B cell (primary cell): ENCODE measurements at regions not wholly inside any gene's neighbourhood (a gene's known extent, or its start where the extent isn't known, plus 50 kb on each side); places are given as distances from the start of the nearest gene placed in this dataset.

Experiments
- ATAC-seq: fragments of 200-7000 bp; cut with Tn5 transposase; one replicate; pipeline ENCODE4 v1.10.0; 2021; ENCODE audit warnings: low read depth, mild to moderate bottlenecking, moderate number of reproducible peaks, moderate library complexity
- CTCF ChIA-PET: fragments of 350-600 bp; sonication (Branson Sonifier 250); formaldehyde crosslinking; loops from one replicate; lab custom pipeline; 2021; ENCODE audit warnings: antibody characterized with exemption, inconsistent platforms; lab: Charles Lee
- POLR2A ChIA-PET: fragments of 350-600 bp; sonication (Branson Sonifier 250); formaldehyde crosslinking; loops from one replicate; lab custom pipeline; 2021; ENCODE audit warnings: antibody characterized with exemption; lab: Charles Lee
- DNase-seq: peaks from one replicate; pipeline ENCODE4 v3.0.0; 2013
- H2AFZ ChIP-seq: 2 replicates; pipeline ENCODE4 v1.6.1; 2012; ENCODE audit warnings: mild to moderate bottlenecking, low read depth, low read length; ENCODE audit not compliant: insufficient read depth, poor library complexity, severe bottlenecking
- H3K27ac ChIP-seq, 2 donors: 1 replicate in 1 of 2; 2 replicates in 1 of 2; pipeline ENCODE4 v1.5.1; 2012 to 2013; ENCODE audit warnings: low read length in 2 of 2, mild to moderate bottlenecking in 2 of 2, moderate library complexity in 1 of 2
- H3K27me3 ChIP-seq, 4 experiments: fragments of 200-600 bp in 1 of 4; sonication (generic) in 1 of 4; replicated peaks in 1 of 4; 1 replicate in 2 of 4; 2 replicates in 2 of 4; pipeline versions ENCODE4 v1.6.1 to v1.7.0; 2013 to 2016; ENCODE audit warnings: low read length in 3 of 4, mild to moderate bottlenecking in 2 of 4, mixed read lengths in 1 of 4, moderate library complexity in 1 of 4; ENCODE audit not compliant: insufficient read depth in 4 of 4, control insufficient read depth in 3 of 4; ENCODE audit errors: control extremely low read depth in 1 of 4
- H3K36me3 ChIP-seq, 2 experiments: replicated peaks in 1 of 2; 1 replicate in 1 of 2; 2 replicates in 1 of 2; pipeline versions ENCODE4 v1.6.1 to v1.7.1; 2013; ENCODE audit warnings: low read length in 1 of 2; ENCODE audit not compliant: insufficient read depth in 2 of 2, control insufficient read depth in 1 of 2; ENCODE audit errors: control extremely low read depth in 1 of 2, extremely low read depth in 1 of 2
- H3K4me1 ChIP-seq, 2 donors: fragments of 200-600 bp in 1 of 2; sonication (generic) in 1 of 2; 1 replicate in 1 of 2; 2 replicates in 1 of 2; pipeline versions ENCODE4 v1.5.1 to v1.6.1; 2013 to 2017; ENCODE audit warnings: low read length in 2 of 2; ENCODE audit not compliant: control insufficient read depth in 2 of 2, insufficient read depth in 2 of 2
- H3K4me2 ChIP-seq: replicated peaks from 2 replicates; pipeline ENCODE3; 2012; ENCODE audit warnings: mild to moderate bottlenecking, low read depth, low read length; ENCODE audit not compliant: poor library complexity, severe bottlenecking
- H3K4me3 ChIP-seq, 5 experiments: fragments of 200-600 bp in 1 of 5; sonication (generic) in 1 of 5; 1 replicate in 3 of 5; 2 replicates in 2 of 5; pipeline versions ENCODE4 v1.5.1 to v1.7.0; 2011 to 2016; ENCODE audit warnings: low read length in 4 of 5, mild to moderate bottlenecking in 4 of 5, low read depth in 2 of 5, control low read depth in 1 of 5, moderate library complexity in 1 of 5; ENCODE audit not compliant: insufficient read depth in 1 of 5; ENCODE audit errors: control extremely low read depth in 1 of 5, extremely low read depth in 1 of 5
- H3K79me2 ChIP-seq: fragments of 200-600 bp; sonication (generic); one replicate; pipeline ENCODE4 v1.6.0; 2016; ENCODE audit warnings: low read length; ENCODE audit not compliant: control insufficient read depth, insufficient read depth
- H3K9ac ChIP-seq: fragments of 200-600 bp; sonication (generic); 2 replicates; pipeline ENCODE4 v1.6.1; 2017; ENCODE audit warnings: mild to moderate bottlenecking, low read length, moderate library complexity
- H3K9me3 ChIP-seq, 3 donors: one replicate each; pipeline versions ENCODE4 v1.6.1 to v1.7.1; 2013; ENCODE audit warnings: low read length in 2 of 3; ENCODE audit not compliant: control insufficient read depth in 2 of 3, insufficient read depth in 1 of 3; ENCODE audit errors: control extremely low read depth in 1 of 3
- H4K20me1 ChIP-seq: 2 replicates; pipeline ENCODE4 v1.6.0; 2012; ENCODE audit warnings: mild to moderate bottlenecking, low read length; ENCODE audit not compliant: insufficient read depth, control insufficient read depth, poor library complexity, severe bottlenecking
- H3K27ac Mint-ChIP-seq: one replicate; pipeline ENCODE4 v1.8.0; 2021; ENCODE audit warnings: mixed read lengths
- H3K27me3 Mint-ChIP-seq: one replicate; pipeline ENCODE4 v1.8.0; 2021; ENCODE audit warnings: mixed read lengths
- H3K4me1 Mint-ChIP-seq: one replicate; pipeline ENCODE4 v1.8.0; 2021; ENCODE audit warnings: mixed read lengths
- H3K4me3 Mint-ChIP-seq: one replicate; pipeline ENCODE4 v1.8.0; 2021; ENCODE audit warnings: mixed read lengths
- H3K9me3 Mint-ChIP-seq: one replicate; pipeline ENCODE4 v1.8.0; 2022; ENCODE audit warnings: mixed read lengths; ENCODE audit not compliant: insufficient read depth
- EZH2 ChIP-seq: IDR thresholded peaks from 2 replicates; pipeline ENCODE4 v1.6.1; 2012; ENCODE audit warnings: borderline replicate concordance, low read depth, mild to moderate bottlenecking, moderate library complexity, low read length; ENCODE audit not compliant: insufficient read depth, poor library complexity, severe bottlenecking
- WGBS: methylation state at CpG from one replicate; pipeline ENCODE4 v1.1.5; 2013; ENCODE audit warnings: missing lambda C conversion rate; ENCODE audit not compliant: insufficient coverage; 5-methylcytosine and 5-hydroxymethylcytosine counted together
- intact Hi-C: fragments of 100-400 bp; cut with micrococcal nuclease; formaldehyde crosslinking; loops from one replicate; pipeline ENCODE4 v1.10.0; 2022
- TF ChIP-seq, protein P1 (sequence below): fragments of 200-600 bp; IDR thresholded peaks from one replicate; pipeline ENCODE4 v1.8.0; 2022; ENCODE audit warnings: antibody characterized with exemption, mild to moderate bottlenecking

DNA sequence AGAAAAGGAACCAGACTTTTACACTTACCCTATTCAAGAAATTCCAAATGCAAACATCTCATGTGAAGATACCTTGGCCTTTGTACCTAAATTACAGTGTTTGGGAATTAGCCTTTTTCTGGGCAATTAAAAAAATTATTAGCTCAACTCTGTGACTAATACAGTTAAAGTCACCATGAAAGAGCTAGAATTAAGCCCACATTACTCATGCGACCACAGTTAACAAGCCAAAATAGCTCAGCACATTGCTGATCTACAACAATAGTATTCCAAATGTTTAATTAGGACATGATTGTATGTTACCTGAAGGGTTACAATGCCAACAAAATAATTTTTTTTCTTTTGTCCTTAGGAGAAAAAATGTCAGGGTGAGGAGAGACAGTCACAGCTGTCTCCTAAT is 263.6 kb upstream of the GPC6 start:
- ATAC-seq: no peak
- H3K4me3 Mint-ChIP-seq: no peak overlapping the region
- no peak for DNase-seq
- no peak overlapping the region for H3K4me3 ChIP-seq
- no peaks in the 10 kb centered on the region for H3K36me3 ChIP-seq
- no peaks in the 10 kb centered on the region for H3K27me3 Mint-ChIP-seq
- H3K27ac ChIP-seq: no peak overlapping the region
- H3K4me2 ChIP-seq: no peak overlapping the region
- ChIA-PET POLR2A (no interaction called here), CTCF (no interaction called here)
- H3K4me1 Mint-ChIP-seq: no peaks in the 10 kb centered on the region
- TF ChIP-seq, protein P1, sequence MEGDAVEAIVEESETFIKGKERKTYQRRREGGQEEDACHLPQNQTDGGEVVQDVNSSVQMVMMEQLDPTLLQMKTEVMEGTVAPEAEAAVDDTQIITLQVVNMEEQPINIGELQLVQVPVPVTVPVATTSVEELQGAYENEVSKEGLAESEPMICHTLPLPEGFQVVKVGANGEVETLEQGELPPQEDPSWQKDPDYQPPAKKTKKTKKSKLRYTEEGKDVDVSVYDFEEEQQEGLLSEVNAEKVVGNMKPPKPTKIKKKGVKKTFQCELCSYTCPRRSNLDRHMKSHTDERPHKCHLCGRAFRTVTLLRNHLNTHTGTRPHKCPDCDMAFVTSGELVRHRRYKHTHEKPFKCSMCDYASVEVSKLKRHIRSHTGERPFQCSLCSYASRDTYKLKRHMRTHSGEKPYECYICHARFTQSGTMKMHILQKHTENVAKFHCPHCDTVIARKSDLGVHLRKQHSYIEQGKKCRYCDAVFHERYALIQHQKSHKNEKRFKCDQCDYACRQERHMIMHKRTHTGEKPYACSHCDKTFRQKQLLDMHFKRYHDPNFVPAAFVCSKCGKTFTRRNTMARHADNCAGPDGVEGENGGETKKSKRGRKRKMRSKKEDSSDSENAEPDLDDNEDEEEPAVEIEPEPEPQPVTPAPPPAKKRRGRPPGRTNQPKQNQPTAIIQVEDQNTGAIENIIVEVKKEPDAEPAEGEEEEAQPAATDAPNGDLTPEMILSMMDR: no peak
- no peak for TF ChIP-seq EZH2
- no peak overlapping the region for H3K27ac Mint-ChIP-seq
- peaks cover 0 to 8% (median 0%) of the 10 kb centered on the region in 3 donors for H3K9me3 ChIP-seq
- no CpG with 5 or more reads among the region's 1 CpG for WGBS
- no peaks in the 10 kb centered on the region for H3K4me1 ChIP-seq
- H3K79me2 ChIP-seq: no peaks in the 10 kb centered on the region
- H2AFZ ChIP-seq: no peak overlapping the region
- no peaks in the 10 kb centered on the region for H4K20me1 ChIP-seq
- intact Hi-C loops: no loop called here
- H3K9me3 Mint-ChIP-seq: peaks cover 2% of the 10 kb centered on the region
- no peaks in the 10 kb centered on the region for H3K27me3 ChIP-seq
- no peak overlapping the region for H3K9ac ChIP-seq

DNA sequence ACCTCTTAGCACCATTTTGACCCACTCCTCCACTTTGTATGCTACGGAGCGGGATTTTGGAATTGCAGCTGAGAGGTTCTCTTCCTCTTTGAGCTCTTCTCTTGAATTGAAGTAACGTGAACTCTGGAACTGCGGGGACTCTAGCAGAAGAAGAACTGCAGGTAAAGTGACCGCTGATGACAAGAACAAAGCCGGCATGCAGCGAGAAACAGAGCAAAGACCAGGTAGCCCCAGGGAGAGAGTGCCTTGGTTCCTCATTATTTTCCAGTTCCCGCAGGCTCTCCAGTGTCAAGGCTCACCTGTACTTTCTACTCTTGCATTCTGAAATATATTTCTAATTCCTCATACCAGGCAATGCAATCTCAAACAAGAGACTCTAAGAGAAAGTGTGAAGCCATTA is 260.3 kb upstream of the GPC6 start:
- Histone ChIP-seq H3K36me3 (no peaks in the 10 kb centered on the region), H3K9ac (no peak overlapping the region), H3K4me1 (no peaks in the 10 kb centered on the region), H3K27ac (no peak overlapping the region), H3K79me2 (no peaks in the 10 kb centered on the region), H3K4me3 (no peak overlapping the region), H2AFZ (no peak overlapping the region), H3K27me3 (no peaks in the 10 kb centered on the region), H3K9me3 (no peaks in the 10 kb centered on the region), H4K20me1 (no peaks in the 10 kb centered on the region), H3K4me2 (no peak overlapping the region)
- Mint-ChIP-seq H3K9me3 (peaks cover 9% of the 10 kb centered on the region), H3K4me3 (no peak overlapping the region), H3K4me1 (no peaks in the 10 kb centered on the region), H3K27ac (no peak overlapping the region), H3K27me3 (no peaks in the 10 kb centered on the region)
- ChIA-PET POLR2A (no interaction called here), CTCF (no interaction called here)
- intact Hi-C loops: no loop called here
- DNase-seq (no peak), ATAC-seq (no peak)
- WGBS: 94% methylated on average over 5 of the region's 8 CpGs
- no peak for TF ChIP-seq EZH2
- TF ChIP-seq, protein P1: no peak
